Cardiac muscle cell (in vitro differentiated cells and primary cell): ENCODE measurements at regions not wholly inside any gene's neighbourhood (a gene's known extent, or its start where the extent isn't known, plus 50 kb on each side); places are given as distances from the start of the nearest gene placed in this dataset.

Experiments
- DNase-seq, 2 donors: peaks; one replicate each; pipeline versions ENCODE4 v3.0.0 to v3.0.0-alpha.2; 2010 to 2017; ENCODE audit warnings: low read depth in 1 of 2, low spot score in 1 of 2
- H3K27ac ChIP-seq: fragments of 200-600 bp; sonication (generic); 2 replicates; pipeline ENCODE4 v1.5.1; 2016
- H3K27me3 ChIP-seq: fragments of 200-600 bp; sonication (generic); 2 replicates; pipeline ENCODE4 v1.6.0; 2016; ENCODE audit warnings: control low read depth
- H3K36me3 ChIP-seq: fragments of 200-600 bp; sonication (generic); 2 replicates; pipeline ENCODE4 v1.5.1; 2016; ENCODE audit warnings: control low read depth
- H3K4me1 ChIP-seq: fragments of 200-600 bp; sonication (generic); 2 replicates; pipeline ENCODE4 v1.8.1; 2017; ENCODE audit warnings: low read depth, mild to moderate bottlenecking, mixed run types
- H3K4me3 ChIP-seq: fragments of 200-600 bp; sonication (generic); 2 replicates; pipeline ENCODE4 v1.5.1; 2016; ENCODE audit warnings: mild to moderate bottlenecking
- H3K9me3 ChIP-seq: fragments of 200-600 bp; sonication (generic); 2 replicates; pipeline ENCODE4 v1.5.1; 2017; ENCODE audit warnings: low read depth, mild to moderate bottlenecking, control low read depth
- TF ChIP-seq, protein P1 (sequence below): IDR thresholded peaks from 2 replicates; pipeline ENCODE4 v1.5.1; 2012; ENCODE audit warnings: low read depth, mild to moderate bottlenecking, low read length

DNA sequence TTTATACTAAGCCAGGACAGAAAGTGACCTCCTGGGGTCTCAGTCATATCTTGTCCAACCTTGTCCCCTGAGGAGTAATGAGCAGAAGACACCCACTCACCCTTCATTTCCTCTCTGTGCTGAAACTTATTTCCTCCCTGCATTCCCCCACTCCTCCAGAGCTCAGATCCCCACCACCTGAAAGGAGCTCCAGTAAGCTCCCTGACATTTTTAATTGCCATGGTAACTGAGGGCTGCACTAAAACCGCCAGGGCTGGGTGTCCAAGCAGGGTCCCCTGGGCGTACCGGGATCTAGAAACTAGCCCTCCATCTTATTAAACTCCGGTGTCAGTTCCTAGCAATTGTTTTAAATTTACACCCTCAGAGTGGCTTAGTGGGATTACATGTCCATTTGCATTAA is 393.3 kb upstream of the HNRNPA3 start:
- TF ChIP-seq, protein P1, sequence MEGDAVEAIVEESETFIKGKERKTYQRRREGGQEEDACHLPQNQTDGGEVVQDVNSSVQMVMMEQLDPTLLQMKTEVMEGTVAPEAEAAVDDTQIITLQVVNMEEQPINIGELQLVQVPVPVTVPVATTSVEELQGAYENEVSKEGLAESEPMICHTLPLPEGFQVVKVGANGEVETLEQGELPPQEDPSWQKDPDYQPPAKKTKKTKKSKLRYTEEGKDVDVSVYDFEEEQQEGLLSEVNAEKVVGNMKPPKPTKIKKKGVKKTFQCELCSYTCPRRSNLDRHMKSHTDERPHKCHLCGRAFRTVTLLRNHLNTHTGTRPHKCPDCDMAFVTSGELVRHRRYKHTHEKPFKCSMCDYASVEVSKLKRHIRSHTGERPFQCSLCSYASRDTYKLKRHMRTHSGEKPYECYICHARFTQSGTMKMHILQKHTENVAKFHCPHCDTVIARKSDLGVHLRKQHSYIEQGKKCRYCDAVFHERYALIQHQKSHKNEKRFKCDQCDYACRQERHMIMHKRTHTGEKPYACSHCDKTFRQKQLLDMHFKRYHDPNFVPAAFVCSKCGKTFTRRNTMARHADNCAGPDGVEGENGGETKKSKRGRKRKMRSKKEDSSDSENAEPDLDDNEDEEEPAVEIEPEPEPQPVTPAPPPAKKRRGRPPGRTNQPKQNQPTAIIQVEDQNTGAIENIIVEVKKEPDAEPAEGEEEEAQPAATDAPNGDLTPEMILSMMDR = no peak
- H3K4me3 ChIP-seq = no peak overlapping the region
- H3K27me3 ChIP-seq = no peaks in the 10 kb centered on the region
- no peak overlapping the region for H3K27ac ChIP-seq
- peaks cover 4% of the 10 kb centered on the region for H3K4me1 ChIP-seq
- no peaks in the 10 kb centered on the region for H3K36me3 ChIP-seq
- no peak for DNase-seq
- no peaks in the 10 kb centered on the region for H3K9me3 ChIP-seq

DNA sequence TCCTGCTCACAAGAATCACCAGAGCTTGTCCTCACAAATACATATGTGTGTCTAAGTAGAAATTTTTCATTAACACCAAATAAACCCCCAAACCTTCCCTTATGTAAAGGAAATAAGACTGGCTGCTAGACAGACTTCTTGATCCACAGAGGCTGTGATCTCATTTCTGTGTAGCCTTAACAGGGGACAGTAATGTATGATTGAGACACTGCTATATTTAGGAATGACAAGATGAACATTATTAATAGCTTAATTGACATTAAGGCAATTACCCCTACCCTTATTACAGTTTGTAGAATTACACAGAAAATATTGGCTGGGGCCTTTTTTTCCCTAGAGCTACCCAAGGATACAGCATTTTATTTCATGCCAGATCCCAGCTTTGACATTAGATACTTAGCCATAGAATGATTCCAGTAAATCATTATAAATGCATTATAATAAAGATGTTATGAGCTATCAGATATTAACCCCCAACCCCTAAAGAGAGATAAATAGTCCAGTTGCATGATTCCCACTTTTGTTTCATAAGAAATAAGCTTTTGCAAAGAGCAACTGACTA is 392.1 kb upstream of the HNRNPA3 start:
- Histone ChIP-seq H3K36me3 (no peaks in the 10 kb centered on the region), H3K27ac (no peak overlapping the region), H3K27me3 (no peaks in the 10 kb centered on the region), H3K9me3 (no peaks in the 10 kb centered on the region), H3K4me3 (no peak overlapping the region), H3K4me1 (no peaks in the 10 kb centered on the region)
- TF ChIP-seq, protein P1 = no peak
- DNase-seq = no peak

DNA sequence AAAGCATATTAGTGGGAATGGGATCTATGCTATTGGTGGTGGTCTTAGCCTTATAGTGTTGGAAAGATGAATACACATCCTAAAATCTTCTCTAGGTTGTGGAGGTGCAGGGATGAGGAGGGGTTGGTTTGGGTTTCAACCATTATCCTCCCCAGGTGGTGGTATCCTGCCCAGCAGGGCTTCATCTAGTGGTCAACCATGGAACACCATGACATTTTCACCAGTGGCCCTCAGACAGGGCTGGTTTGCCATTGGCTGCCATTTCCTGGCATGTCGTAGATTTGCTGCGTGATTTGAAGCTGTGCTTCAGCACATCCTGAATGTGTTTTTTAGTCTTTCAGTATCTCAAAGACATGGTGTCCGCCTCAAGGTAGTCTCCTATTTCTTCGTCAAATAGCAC is 391.2 kb upstream of the HNRNPA3 start:
- TF ChIP-seq, protein P1 = no peak
- Histone ChIP-seq H3K4me1 (no peaks in the 10 kb centered on the region), H3K9me3 (no peaks in the 10 kb centered on the region), H3K4me3 (no peak overlapping the region), H3K27me3 (no peaks in the 10 kb centered on the region), H3K36me3 (no peaks in the 10 kb centered on the region), H3K27ac (no peak overlapping the region)
- DNase-seq = no peak

DNA sequence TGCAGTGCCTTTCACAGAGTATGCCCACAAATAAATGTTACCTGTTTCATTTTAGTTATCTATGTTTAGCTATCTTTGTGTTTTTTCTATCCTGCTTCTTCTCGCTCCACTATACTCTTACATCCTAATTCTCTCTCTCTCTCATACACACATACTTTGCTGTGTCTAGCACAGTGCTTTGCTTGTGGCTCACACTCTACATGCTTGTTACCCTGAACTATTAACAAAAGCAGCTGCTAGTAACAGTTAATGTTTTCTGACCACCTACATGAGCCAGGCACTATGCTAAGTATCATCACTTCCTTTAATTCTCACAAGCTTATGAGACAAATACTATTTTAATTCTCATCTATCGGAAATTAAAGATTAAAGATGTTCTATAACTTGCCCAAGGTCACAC is 390.5 kb upstream of the HNRNPA3 start:
- H3K27me3 ChIP-seq = no peaks in the 10 kb centered on the region
- H3K4me3 ChIP-seq = no peak overlapping the region
- no peaks in the 10 kb centered on the region for H3K9me3 ChIP-seq
- no peak for DNase-seq
- H3K36me3 ChIP-seq = no peaks in the 10 kb centered on the region
- H3K4me1 ChIP-seq = no peaks in the 10 kb centered on the region
- TF ChIP-seq, protein P1 = no peak
- no peak overlapping the region for H3K27ac ChIP-seq

DNA sequence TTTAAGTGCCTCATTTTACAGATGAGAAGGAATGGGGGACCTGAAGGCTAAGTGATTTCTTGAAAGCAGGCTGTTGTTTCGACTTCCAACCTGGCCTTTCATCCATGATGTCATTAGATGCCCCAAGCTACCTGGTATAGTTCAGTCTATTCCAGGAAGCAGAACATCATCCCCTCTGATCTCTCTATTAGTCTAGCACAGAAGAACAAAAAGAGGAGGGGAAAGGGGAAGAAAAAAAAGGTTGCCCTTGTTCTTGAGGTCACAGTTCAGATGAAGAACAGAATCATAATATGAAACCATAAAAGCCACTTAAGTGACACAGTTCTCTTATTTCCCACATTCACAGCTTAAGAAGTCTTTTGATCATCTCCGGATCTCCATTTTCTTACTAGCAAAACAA is 386.2 kb upstream of the HNRNPA3 start:
- no peak overlapping the region for H3K27ac ChIP-seq
- H3K4me3 ChIP-seq = no peak overlapping the region
- TF ChIP-seq, protein P1 = no peak
- H3K9me3 ChIP-seq = no peaks in the 10 kb centered on the region
- no peaks in the 10 kb centered on the region for H3K36me3 ChIP-seq
- no peaks in the 10 kb centered on the region for H3K27me3 ChIP-seq
- H3K4me1 ChIP-seq = no peaks in the 10 kb centered on the region
- no peak for DNase-seq
